Endothelial cell of umbilical vein (primary cell): ENCODE measurements at regions not wholly inside any gene's neighbourhood (a gene's known extent, or its start where the extent isn't known, plus 50 kb on each side); places are given as distances from the start of the nearest gene placed in this dataset.

Experiments used
- BruUV-seq: library from RNA; stranded (reverse); fragments of 400-500 nt; replicated peaks from 2 replicates; lab custom pipeline; 2021; lab: Mats Ljungman, UMichigan
- CTCF ChIA-PET: fragments of 300-600, 350-600 bp; sonication (Branson Sonifier 250); formaldehyde crosslinking; loops from one replicate; lab custom pipeline; 2021; ENCODE audit warnings: antibody characterized with exemption, inconsistent platforms; lab: Charles Lee
- POLR2A ChIA-PET: fragments of 300-600, 350-600 bp; sonication (Branson Sonifier 250); formaldehyde crosslinking; loops from one replicate; lab custom pipeline; 2021; ENCODE audit warnings: antibody characterized with exemption, inconsistent platforms; lab: Charles Lee
- DNase-seq: peaks from one replicate; pipeline ENCODE4 v3.0.0-alpha.2; 2011; ENCODE audit warnings: low read depth, low spot score
- FAIRE-seq: peaks from 2 replicates; lab custom pipeline; 2011; peaks lifted over from hg19 to GRCh38; lab: Jason Lieb, UNC
- H2AFZ ChIP-seq: 2 replicates; pipeline ENCODE4 v1.6.0; 2012; ENCODE audit warnings: low read depth, low read length, control low read depth, inconsistent platforms
- H3K27ac ChIP-seq: 2 replicates; pipeline ENCODE4 v1.5.1; 2011; ENCODE audit warnings: low read depth, mild to moderate bottlenecking, control low read depth, low read length, moderate library complexity; ENCODE audit not compliant: insufficient read depth
- H3K27me3 ChIP-seq, 2 experiments: 2 replicates each; pipeline versions ENCODE4 v1.6.0 to v1.6.1; 2011; ENCODE audit warnings: low read length in 2 of 2, mixed read lengths in 1 of 2; ENCODE audit not compliant: control insufficient read depth in 2 of 2, insufficient read depth in 2 of 2
- H3K36me3 ChIP-seq, 2 experiments: 2 replicates in 1 of 2; 3 replicates in 1 of 2; pipeline ENCODE4 v1.5.1; 2011; ENCODE audit warnings: low read length in 2 of 2, mild to moderate bottlenecking in 1 of 2, moderate library complexity in 1 of 2; ENCODE audit not compliant: control insufficient read depth in 2 of 2, insufficient read depth in 2 of 2; ENCODE audit errors: extremely low read depth in 1 of 2
- H3K4me1 ChIP-seq: 3 replicates; pipeline ENCODE4 v1.5.1; 2011; ENCODE audit warnings: mild to moderate bottlenecking, low read length; ENCODE audit not compliant: control insufficient read depth, insufficient read depth; ENCODE audit errors: extremely low read depth
- H3K4me2 ChIP-seq: 2 replicates; pipeline ENCODE4 v1.6.1; 2011; ENCODE audit warnings: low read length, control low read depth, mixed read lengths; ENCODE audit not compliant: insufficient read depth
- H3K4me3 ChIP-seq, 3 experiments: fragments of 200-600 bp in 1 of 3; sonication (generic), shearing (Covaris generic) in 1 of 3; replicated peaks in 1 of 3; 2 replicates each; pipeline ENCODE4 v1.5.1; 2011 to 2016; ENCODE audit warnings: control low read depth in 3 of 3, low read length in 3 of 3, mild to moderate bottlenecking in 2 of 3, inconsistent platforms in 1 of 3, low read depth in 1 of 3, moderate library complexity in 1 of 3; ENCODE audit not compliant: insufficient read depth in 1 of 3
- H3K79me2 ChIP-seq: 2 replicates; pipeline ENCODE4 v1.6.0; 2012; ENCODE audit warnings: low read length, inconsistent platforms; ENCODE audit not compliant: control insufficient read depth, insufficient read depth
- H3K9ac ChIP-seq: replicated peaks from 2 replicates; pipeline ENCODE3; 2011; ENCODE audit warnings: low read length, control low read depth; ENCODE audit not compliant: insufficient read depth; ENCODE audit errors: extremely low read depth
- H3K9me1 ChIP-seq: replicated peaks from 3 replicates; pipeline ENCODE4 v1.6.0; 2011; ENCODE audit warnings: mild to moderate bottlenecking, low read length; ENCODE audit not compliant: control insufficient read depth, insufficient read depth; ENCODE audit errors: extremely low read depth
- H3K9me3 ChIP-seq: replicated peaks from 2 replicates; pipeline ENCODE4 v1.5.1; 2012; ENCODE audit warnings: low read length, inconsistent platforms; ENCODE audit not compliant: control insufficient read depth, insufficient read depth
- H4K20me1 ChIP-seq: replicated peaks from 2 replicates; pipeline ENCODE3; 2011; ENCODE audit warnings: mild to moderate bottlenecking, low read length; ENCODE audit not compliant: control insufficient read depth, insufficient read depth; ENCODE audit errors: extremely low read depth
- EZH2 ChIP-seq: IDR thresholded peaks from 2 replicates; pipeline ENCODE4 v1.6.1; 2012; ENCODE audit warnings: borderline replicate concordance, low read depth, mild to moderate bottlenecking, moderate library complexity, low read length, inconsistent platforms; ENCODE audit not compliant: severe bottlenecking
- FOS ChIP-seq: IDR thresholded peaks from 2 replicates; pipeline ENCODE4 v1.6.1; 2011; ENCODE audit warnings: mild to moderate bottlenecking, low read length, moderate library complexity, borderline replicate concordance; ENCODE audit not compliant: insufficient read depth
- GATA2 ChIP-seq: IDR thresholded peaks from 2 replicates; pipeline ENCODE4 v1.7.0; 2011; ENCODE audit warnings: low read depth, mild to moderate bottlenecking, moderate library complexity, mixed read lengths, low read length; ENCODE audit not compliant: insufficient read length, insufficient read depth
- JUN ChIP-seq: IDR thresholded peaks from 2 replicates; pipeline ENCODE4 v1.6.1; 2011; ENCODE audit warnings: borderline replicate concordance, low read depth; ENCODE audit not compliant: insufficient read length, insufficient read depth
- MAX ChIP-seq: IDR thresholded peaks from 2 replicates; pipeline ENCODE4 v1.6.1; 2011; ENCODE audit not compliant: insufficient read depth, insufficient read length
- MYC ChIP-seq: IDR thresholded peaks from one replicate; pipeline ENCODE4 v1.6.1; 2011; ENCODE audit warnings: mild to moderate bottlenecking, low read depth, low read length
- POLR2A ChIP-seq: IDR thresholded peaks from 2 replicates; pipeline ENCODE4 v1.6.1; 2012; ENCODE audit warnings: low read depth, mild to moderate bottlenecking, control low read depth, low read length
- POLR2AphosphoS5 ChIP-seq: IDR thresholded peaks from 2 replicates; pipeline ENCODE4 v1.6.1; 2012; ENCODE audit warnings: low read depth, mild to moderate bottlenecking, control low read depth, low read length, moderate library complexity; ENCODE audit not compliant: insufficient read depth
- dilution Hi-C: fragments of 300-500 bp; cut with MboI; formaldehyde crosslinking; loops from one replicate; pipeline ENCODE4 v1.15.0; 2019; ENCODE audit warnings: low sequenced_read_pairs; ENCODE audit not compliant: extremely low pct_ligation_motif_present
- intact Hi-C: fragments of 100-400 bp; cut with micrococcal nuclease; formaldehyde crosslinking; loops from one replicate; pipeline ENCODE4 v1.10.0; 2022
- TF ChIP-seq, protein P1 (sequence below), 2 donors: IDR thresholded peaks; 1 replicate in 1 of 2; 2 replicates in 1 of 2; pipeline ENCODE4 v1.5.1; 2011; ENCODE audit warnings: low read length in 2 of 2, mild to moderate bottlenecking in 2 of 2, moderate library complexity in 2 of 2, control low read depth in 1 of 2, inconsistent platforms in 1 of 2, low read depth in 1 of 2; ENCODE audit not compliant: insufficient read depth in 1 of 2; ENCODE audit errors: extremely low read depth in 1 of 2

DNA sequence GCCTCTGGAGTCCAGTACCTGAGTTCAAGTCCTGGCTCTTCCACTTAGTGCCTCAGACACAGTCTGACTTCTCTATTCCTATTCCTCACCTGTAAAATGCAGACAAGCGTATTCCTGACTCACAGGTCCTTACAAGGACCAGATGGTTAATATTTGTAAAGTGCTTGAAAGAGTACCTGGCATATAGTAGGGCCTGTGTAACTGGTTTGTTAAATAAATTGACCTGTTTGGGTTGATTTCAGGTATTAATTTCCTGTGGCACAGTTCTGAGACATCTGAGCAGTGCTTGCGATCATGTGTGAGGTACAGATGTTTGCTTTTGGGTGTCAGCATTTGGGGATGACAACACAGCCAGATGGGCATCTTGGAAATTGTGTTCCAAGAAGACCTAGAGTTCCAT lies 127.5 kb downstream of the APIP start:
- DNase-seq (no peak), FAIRE-seq (no peak)
- Histone ChIP-seq H3K27ac (no peak overlapping the region), H3K9ac (no peak overlapping the region), H3K4me1 (peaks cover 13% of the 10 kb centered on the region), H3K4me2 (no peak overlapping the region), H3K9me3 (no peaks in the 10 kb centered on the region), H3K27me3 (no peaks in the 10 kb centered on the region), H3K4me3 (no peak overlapping the region), H3K9me1 (no peaks in the 10 kb centered on the region), H2AFZ (no peak overlapping the region), H4K20me1 (no peaks in the 10 kb centered on the region), H3K79me2 (no peaks in the 10 kb centered on the region), H3K36me3 (no peaks in the 10 kb centered on the region)
- intact Hi-C loops (no loop called here), dilution Hi-C loops (no loop called here)
- ChIA-PET CTCF (no interaction called here), POLR2A (no interaction called here)
- BruUV-seq, result no TSS peak
- TF ChIP-seq, protein P1, sequence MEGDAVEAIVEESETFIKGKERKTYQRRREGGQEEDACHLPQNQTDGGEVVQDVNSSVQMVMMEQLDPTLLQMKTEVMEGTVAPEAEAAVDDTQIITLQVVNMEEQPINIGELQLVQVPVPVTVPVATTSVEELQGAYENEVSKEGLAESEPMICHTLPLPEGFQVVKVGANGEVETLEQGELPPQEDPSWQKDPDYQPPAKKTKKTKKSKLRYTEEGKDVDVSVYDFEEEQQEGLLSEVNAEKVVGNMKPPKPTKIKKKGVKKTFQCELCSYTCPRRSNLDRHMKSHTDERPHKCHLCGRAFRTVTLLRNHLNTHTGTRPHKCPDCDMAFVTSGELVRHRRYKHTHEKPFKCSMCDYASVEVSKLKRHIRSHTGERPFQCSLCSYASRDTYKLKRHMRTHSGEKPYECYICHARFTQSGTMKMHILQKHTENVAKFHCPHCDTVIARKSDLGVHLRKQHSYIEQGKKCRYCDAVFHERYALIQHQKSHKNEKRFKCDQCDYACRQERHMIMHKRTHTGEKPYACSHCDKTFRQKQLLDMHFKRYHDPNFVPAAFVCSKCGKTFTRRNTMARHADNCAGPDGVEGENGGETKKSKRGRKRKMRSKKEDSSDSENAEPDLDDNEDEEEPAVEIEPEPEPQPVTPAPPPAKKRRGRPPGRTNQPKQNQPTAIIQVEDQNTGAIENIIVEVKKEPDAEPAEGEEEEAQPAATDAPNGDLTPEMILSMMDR (IDR thresholded peaks at IDR 0.05; ENCODE audit: extremely low read depth in 1 of 2, insufficient read depth in 1 of 2, low read depth in 1 of 2, low read length in 2 of 2), result no peak
- TF ChIP-seq EZH2 (no peak), JUN (no peak), GATA2 (no peak), POLR2AphosphoS5 (no peak)

GRCh38 chr11:34787895-34788294 lies 128.3 kb downstream of the APIP start:
- H4K20me1 ChIP-seq, result no peaks in the 10 kb centered on the region
- no TSS peak for BruUV-seq
- no peak overlapping the region for H3K4me2 ChIP-seq
- DNase-seq, result no peak
- intact Hi-C loops (no loop called here), dilution Hi-C loops (no loop called here)
- H2AFZ ChIP-seq, result no peak overlapping the region
- no peaks in the 10 kb centered on the region for H3K36me3 ChIP-seq
- no peaks in the 10 kb centered on the region for H3K9me1 ChIP-seq
- POLR2A ChIA-PET, result no interaction called here
- H3K27me3 ChIP-seq, result no peaks in the 10 kb centered on the region
- H3K4me1 ChIP-seq, result peaks cover 10% of the 10 kb centered on the region
- no peak for FAIRE-seq
- no peak overlapping the region for H3K9ac ChIP-seq
- TF ChIP-seq MYC (no peak), POLR2A (no peak), GATA2 (no peak), POLR2AphosphoS5 (no peak), FOS (no peak), MAX (no peak), JUN (no peak), EZH2 (no peak)
- TF ChIP-seq, protein P1 (IDR thresholded peaks at IDR 0.05; ENCODE audit: extremely low read depth in 1 of 2, insufficient read depth in 1 of 2, low read depth in 1 of 2, low read length in 2 of 2), result no peak
- no peak overlapping the region for H3K4me3 ChIP-seq
- CTCF ChIA-PET, result interaction anchor here (0.8 to 1.2 kb wide), 2 partner anchors 22 to 102 kb away, joined by 3 to 4 read pairs; no protein-coding TSS in a partner anchor
- H3K27ac ChIP-seq, result no peak overlapping the region
- no peaks in the 10 kb centered on the region for H3K79me2 ChIP-seq
- H3K9me3 ChIP-seq, result no peaks in the 10 kb centered on the region
